ENCODE measurements at regions not wholly inside any gene's neighbourhood (a gene's known extent, or its start where the extent isn't known, plus 50 kb on each side); places are given as distances from the start of the nearest gene placed in this dataset.

- H3K9me3 ChIP-seq (ENCODE audit: control insufficient read depth, low read depth, low read length): no peaks in the 10 kb centered on the region
- Mint-ChIP-seq H3K9me3 (no peaks in the 10 kb centered on the region), H3K27me3 (ENCODE audit: low read depth) (no peaks in the 10 kb centered on the region), H3K36me3 (ENCODE audit: insufficient read depth in 1 of 3, low read depth in 3 of 3) (no peaks in the 10 kb centered on the region), H3K27ac (peak overlapping the region in 1 of 3 experiments; percentile 20; a peak in 2 of 7 replicates), H3K4me3 (no peak overlapping the region), H3K4me1 (no peaks in the 10 kb centered on the region)
- H4K91ac ChIP-seq (ENCODE audit: insufficient read length, low read depth, low read length): no peak overlapping the region
- no peak overlapping the region for H4K5ac ChIP-seq (ENCODE audit: insufficient read length, low read depth, low read length)
- H3K56ac ChIP-seq (ENCODE audit: insufficient read length, low read depth, low read length): no peak overlapping the region
- DNase-seq: no peak
- H3K23ac ChIP-seq (ENCODE audit: insufficient read length, low read depth, low read length): no peak overlapping the region
- H2BK20ac ChIP-seq (ENCODE audit: low read depth, low read length, poor library complexity, severe bottlenecking): no peak overlapping the region
- H4K20me1 ChIP-seq (ENCODE audit: control insufficient read depth, insufficient read depth, insufficient read length): no peaks in the 10 kb centered on the region
- H3K4me2 ChIP-seq (ENCODE audit: insufficient read depth, insufficient read length, low read length): no peak overlapping the region
- H4K8ac ChIP-seq (replicated peaks; ENCODE audit: insufficient read length, low read depth, low read length): no peak overlapping the region
- H3K4ac ChIP-seq (ENCODE audit: low read depth, low read length): no peak overlapping the region
- H3K79me1 ChIP-seq (ENCODE audit: insufficient read depth, low read depth, low read length, poor library complexity, severe bottlenecking): no peaks in the 10 kb centered on the region
- H3T11ph ChIP-seq (ENCODE audit: low read length): no peak overlapping the region
- no peaks in the 10 kb centered on the region for H3K4me1 ChIP-seq (ENCODE audit: insufficient read depth, low read length)
- no peak overlapping the region for H2AFZ ChIP-seq (ENCODE audit: low read length)
- H3K18ac ChIP-seq (ENCODE audit: insufficient read length, low read depth, low read length): no peak overlapping the region
- no peaks in the 10 kb centered on the region for H3K79me2 ChIP-seq (ENCODE audit: insufficient read depth, low read length)
- H3K27me3 ChIP-seq (ENCODE audit: insufficient read depth, low read length): no peaks in the 10 kb centered on the region
- no peaks in the 10 kb centered on the region for H3K23me2 ChIP-seq (ENCODE audit: insufficient read length, low read depth, low read length, poor library complexity, severe bottlenecking)
- no peak overlapping the region for H2AK5ac ChIP-seq (ENCODE audit: insufficient read length, low read length)
- H2BK15ac ChIP-seq (ENCODE audit: low read depth, low read length): no peak overlapping the region
- no CpG with 5 or more reads among the region's 4 CpGs for WGBS (ENCODE audit: extremely low coverage, insufficient read length, low lambda C conversion rate)
- H2BK5ac ChIP-seq (ENCODE audit: insufficient read length, low read length): no peak overlapping the region
- TF ChIP-seq CTCF (conservative IDR thresholded peaks at IDR 0.05): no peak
- H3K27ac ChIP-seq (ENCODE audit: insufficient read length, low read depth, low read length): no peak overlapping the region
- no peak overlapping the region for H3K14ac ChIP-seq (ENCODE audit: insufficient read depth, low read length)
- H2BK120ac ChIP-seq (ENCODE audit: low read depth, low read length, poor library complexity, severe bottlenecking): no peak overlapping the region
- H3K9ac ChIP-seq (ENCODE audit: extremely low read depth, insufficient read length, low read length): no peak overlapping the region
- H2BK12ac ChIP-seq (ENCODE audit: insufficient read length, low read depth, low read length): no peak overlapping the region
Measured at GRCh38 chr12:66051361-66051760, 79.2 kb downstream of the LLPH start.

All from H9 (cell line).